IgD-negative memory B cell (primary cell): ENCODE measurements at regions not wholly inside any gene's neighbourhood (a gene's known extent, or its start where the extent isn't known, plus 50 kb on each side); places are given as distances from the start of the nearest gene placed in this dataset.
A peak's percentile ranks its signal among the peaks of the same experiment; 100 is the strongest.
"Not testable (repeated sequence)": the region's sequence is repeated elsewhere in the genome, so short reads cannot be mapped to it uniquely, and the experiment has no call there.

Experiments
- H3K27ac Mint-ChIP-seq, 3 donors: one replicate each; pipeline ENCODE4 v1.8.0; 2020 to 2022; ENCODE audit warnings: mild to moderate bottlenecking in 3 of 3, mixed read lengths in 3 of 3, moderate library complexity in 1 of 3
- H3K27me3 Mint-ChIP-seq: one replicate; pipeline ENCODE4 v1.8.0; 2021; ENCODE audit warnings: mixed read lengths
- H3K36me3 Mint-ChIP-seq: one replicate; pipeline ENCODE4 v1.8.0; 2020; ENCODE audit warnings: mild to moderate bottlenecking, mixed read lengths
- H3K4me1 Mint-ChIP-seq, 3 donors: one replicate each; pipeline ENCODE4 v1.8.0; 2020 to 2022; ENCODE audit warnings: mixed read lengths in 3 of 3, mild to moderate bottlenecking in 1 of 3
- H3K4me3 Mint-ChIP-seq, 4 donors: one replicate each; pipeline ENCODE4 v1.8.0; 2020 to 2022; ENCODE audit warnings: mild to moderate bottlenecking in 4 of 4, mixed read lengths in 4 of 4, moderate library complexity in 3 of 4
- H3K9me3 Mint-ChIP-seq, 3 donors: one replicate each; pipeline ENCODE4 v1.8.0; 2020 to 2021; ENCODE audit warnings: mixed read lengths in 3 of 3, mild to moderate bottlenecking in 1 of 3

DNA sequence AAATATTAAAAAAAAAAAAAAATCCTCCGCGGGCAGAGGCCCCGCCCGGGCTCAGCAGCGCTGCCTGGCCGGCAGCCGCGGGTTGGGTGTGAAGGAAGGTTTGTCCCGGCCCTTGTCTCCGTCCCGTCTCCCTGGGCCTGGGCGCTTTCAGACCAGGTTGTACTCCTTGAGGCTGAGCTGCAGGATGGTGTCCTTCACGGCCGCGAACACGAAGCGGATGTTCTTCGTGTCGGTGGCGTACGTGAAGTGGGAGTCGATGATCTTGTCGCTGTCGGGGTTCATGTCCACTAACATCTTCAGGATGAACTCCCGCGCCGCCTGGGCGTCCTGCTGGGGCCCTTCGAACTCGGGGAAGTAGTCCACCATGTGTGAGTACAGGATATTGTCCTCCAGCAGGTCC, 123.7 kb upstream of the KCTD7 start:
- peaks cover 0 to 2% (median 0%) of the 10 kb centered on the region in 3 donors for H3K4me1 Mint-ChIP-seq
- no peaks in the 10 kb centered on the region for H3K9me3 Mint-ChIP-seq
- no peak overlapping the region for H3K4me3 Mint-ChIP-seq
- peaks cover 18% of the 10 kb centered on the region for H3K27me3 Mint-ChIP-seq
- no peak overlapping the region for H3K27ac Mint-ChIP-seq
- no peaks in the 10 kb centered on the region for H3K36me3 Mint-ChIP-seq

GRCh38 chr7:66505531-66506451, 122.9 kb upstream of the KCTD7 start:
- no peaks in the 10 kb centered on the region for H3K36me3 Mint-ChIP-seq
- no peak overlapping the region for H3K27ac Mint-ChIP-seq
- H3K9me3 Mint-ChIP-seq: no peaks in the 10 kb centered on the region
- peaks cover 18% of the 10 kb centered on the region for H3K27me3 Mint-ChIP-seq
- H3K4me1 Mint-ChIP-seq: no peaks in the 10 kb centered on the region
- no peak overlapping the region for H3K4me3 Mint-ChIP-seq

- not testable (repeated sequence) for H3K27ac Mint-ChIP-seq, H3K36me3 Mint-ChIP-seq, H3K9me3 Mint-ChIP-seq, H3K4me1 Mint-ChIP-seq
- peaks cover 18% of the 10 kb centered on the region for H3K27me3 Mint-ChIP-seq
- H3K4me3 Mint-ChIP-seq: peak overlapping the region in 2 of 4 donors; percentile 17 to 52
Measured at GRCh38 chr7:66506703-66507102, 122.0 kb upstream of the KCTD7 start.

DNA sequence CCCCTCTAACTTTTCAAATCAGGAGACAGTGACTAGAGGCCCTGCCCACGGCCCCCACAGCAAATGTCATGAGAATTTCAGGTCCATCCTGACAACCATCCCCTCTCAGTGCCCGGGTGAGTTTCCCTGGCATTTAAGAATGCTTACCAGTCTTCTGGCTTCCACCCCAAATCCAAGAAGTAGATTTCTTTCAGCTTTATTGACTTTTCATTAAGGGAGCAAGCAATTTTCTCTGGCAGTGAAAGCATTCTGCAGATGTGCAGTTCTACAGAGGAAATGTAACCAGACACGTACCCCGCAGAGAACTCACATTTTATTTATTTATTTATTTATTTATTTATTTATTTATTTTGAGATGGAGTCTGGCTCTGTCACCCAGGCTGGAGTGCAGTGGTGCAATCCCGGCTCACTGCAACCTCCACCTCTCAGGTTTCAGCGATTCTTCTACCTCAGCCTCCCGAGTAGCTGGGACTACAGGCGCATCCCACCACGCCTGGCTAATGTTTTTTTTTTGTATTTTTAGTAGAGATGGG, 120.9 kb upstream of the KCTD7 start:
- peak overlapping the region in 2 of 4 donors; percentile 27 to 38 for H3K4me3 Mint-ChIP-seq
- H3K27me3 Mint-ChIP-seq: peaks cover 20% of the 10 kb centered on the region
- H3K9me3 Mint-ChIP-seq: no peaks in the 10 kb centered on the region
- H3K27ac Mint-ChIP-seq: no peak overlapping the region
- H3K36me3 Mint-ChIP-seq: no peaks in the 10 kb centered on the region
- no peaks in the 10 kb centered on the region for H3K4me1 Mint-ChIP-seq

DNA sequence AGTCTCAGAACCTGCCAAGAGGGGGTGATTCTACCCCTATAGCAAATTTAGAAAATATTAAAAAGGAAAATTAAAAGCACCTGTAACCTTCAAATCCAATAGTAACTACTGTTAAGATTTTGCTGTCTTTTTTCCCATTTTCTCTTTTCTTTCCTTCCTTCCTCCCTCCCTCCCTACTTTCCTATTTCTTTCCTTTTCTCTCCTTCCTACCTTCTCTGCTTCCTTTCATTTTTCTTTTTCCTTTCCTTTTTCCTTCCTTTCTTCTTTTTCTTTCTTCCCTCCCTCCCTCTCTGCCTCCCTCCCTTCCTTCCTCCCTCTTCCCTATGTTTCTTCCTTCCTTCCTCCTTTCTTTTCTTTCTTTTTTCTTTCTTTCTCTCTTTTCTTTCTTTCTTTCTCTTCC, 120.2 kb upstream of the KCTD7 start:
- H3K4me3 Mint-ChIP-seq: peak overlapping the region in 1 of 4 donors; percentile 5
- H3K4me1 Mint-ChIP-seq: no peaks in the 10 kb centered on the region
- no peaks in the 10 kb centered on the region for H3K9me3 Mint-ChIP-seq
- H3K36me3 Mint-ChIP-seq: no peaks in the 10 kb centered on the region
- no peak overlapping the region for H3K27ac Mint-ChIP-seq
- H3K27me3 Mint-ChIP-seq: peaks cover 20% of the 10 kb centered on the region

DNA sequence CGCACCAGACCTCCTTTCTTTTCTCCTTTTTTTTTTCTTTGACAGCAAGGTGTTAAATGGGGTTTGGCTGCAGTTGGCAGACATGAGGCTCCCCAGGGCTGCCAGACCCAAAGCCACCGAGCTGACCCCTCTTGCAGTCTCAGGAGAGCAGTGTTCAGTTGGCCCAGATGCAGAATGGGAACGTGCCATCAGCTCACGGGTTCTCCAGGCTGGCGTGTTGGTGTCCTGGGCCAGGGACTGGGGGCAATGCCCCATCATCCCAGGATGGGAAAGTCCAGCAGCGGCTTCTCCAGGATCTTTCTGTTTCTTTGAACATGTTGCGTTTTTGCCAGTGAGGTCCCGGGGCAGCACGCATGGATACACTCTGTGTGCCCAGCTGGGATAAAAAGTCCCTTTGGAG, 114.6 kb upstream of the KCTD7 start:
- H3K9me3 Mint-ChIP-seq: no peaks in the 10 kb centered on the region
- peaks cover 2% of the 10 kb centered on the region for H3K27me3 Mint-ChIP-seq

DNA sequence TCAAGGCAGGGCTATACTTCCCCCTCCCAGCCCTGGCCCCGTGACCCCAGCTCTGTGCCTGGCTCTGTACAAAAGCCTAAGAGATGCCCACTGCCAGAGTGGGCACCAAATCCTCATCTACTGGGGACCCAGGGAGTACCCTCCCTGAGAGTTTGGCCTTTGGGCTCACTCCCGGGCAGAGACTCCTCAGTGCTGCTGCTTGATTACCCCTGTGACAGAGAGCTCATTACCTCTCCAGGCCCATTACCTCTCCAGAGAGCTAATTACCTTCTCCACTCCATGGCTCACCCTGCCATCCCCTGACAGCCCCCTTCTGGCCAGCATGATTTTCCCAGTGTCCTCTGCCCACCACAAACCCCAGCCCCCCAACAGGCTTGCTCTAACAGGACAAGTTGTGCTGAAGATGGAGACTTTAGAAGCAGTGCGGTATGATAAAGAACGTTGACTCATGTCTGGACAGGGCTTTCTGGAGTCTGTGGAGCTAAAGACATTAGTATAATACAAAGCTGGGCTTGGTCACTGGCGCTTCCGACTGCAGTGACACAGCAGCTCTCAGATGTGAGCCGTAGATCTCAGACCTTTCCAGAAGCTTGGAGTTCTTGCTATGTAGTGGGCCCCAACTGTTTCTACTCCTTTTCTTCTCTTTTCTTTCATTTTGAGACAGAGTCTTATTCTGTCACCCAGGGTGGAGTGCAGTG, 111.3 kb upstream of the KCTD7 start:
- Mint-ChIP-seq H3K36me3 (no peaks in the 10 kb centered on the region), H3K4me3 (peak overlapping the region in 1 of 4 donors; percentile 51), H3K27ac (no peak overlapping the region), H3K27me3 (peaks cover 2% of the 10 kb centered on the region), H3K4me1 (no peaks in the 10 kb centered on the region), H3K9me3 (no peaks in the 10 kb centered on the region)

More for the DNA sequence above, 114.6 kb upstream of the KCTD7 start:
- H3K4me1 Mint-ChIP-seq: no peaks in the 10 kb centered on the region
- H3K27ac Mint-ChIP-seq: no peak overlapping the region
- H3K4me3 Mint-ChIP-seq: no peak overlapping the region
- H3K36me3 Mint-ChIP-seq: no peaks in the 10 kb centered on the region

DNA sequence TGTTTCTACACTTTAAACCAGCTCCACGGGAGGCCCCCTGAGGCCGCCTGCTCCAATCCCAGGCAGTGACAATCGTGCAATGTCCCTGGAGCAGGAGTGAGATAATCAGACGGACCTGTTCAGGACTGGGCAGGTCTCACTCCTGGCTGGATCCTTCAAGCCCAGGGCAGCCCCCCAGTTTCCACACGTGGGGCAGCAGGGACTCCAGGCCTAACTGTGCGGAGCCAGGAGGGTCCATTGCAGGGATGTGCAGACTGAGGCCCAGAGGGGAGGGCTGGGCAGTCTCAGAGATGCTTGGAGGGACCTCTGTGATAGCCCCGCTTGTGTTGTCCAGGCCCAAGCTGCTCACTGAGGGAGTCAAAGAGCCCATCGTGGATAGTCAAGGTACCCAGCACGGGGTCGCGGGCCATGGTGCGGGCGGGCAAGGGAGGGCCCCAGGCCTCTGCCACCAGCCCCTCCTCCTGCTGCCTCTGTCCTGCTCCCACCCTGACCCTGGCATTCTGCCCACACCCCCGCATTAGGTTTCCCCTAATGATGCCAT, 110.5 kb upstream of the KCTD7 start:
- H3K27me3 Mint-ChIP-seq: no peaks in the 10 kb centered on the region
- no peaks in the 10 kb centered on the region for H3K36me3 Mint-ChIP-seq
- no peaks in the 10 kb centered on the region for H3K9me3 Mint-ChIP-seq
- no peaks in the 10 kb centered on the region for H3K4me1 Mint-ChIP-seq
- no peak overlapping the region for H3K27ac Mint-ChIP-seq
- H3K4me3 Mint-ChIP-seq: no peak overlapping the region

- H3K27me3 Mint-ChIP-seq: no peaks in the 10 kb centered on the region
- H3K36me3 Mint-ChIP-seq: no peaks in the 10 kb centered on the region
- H3K9me3 Mint-ChIP-seq: no peaks in the 10 kb centered on the region
- H3K4me1 Mint-ChIP-seq: no peaks in the 10 kb centered on the region
- H3K27ac Mint-ChIP-seq: no peak overlapping the region
- no peak overlapping the region for H3K4me3 Mint-ChIP-seq
Measured at GRCh38 chr7:66521675-66522074, 107.0 kb upstream of the KCTD7 start.

- Mint-ChIP-seq H3K9me3 (no peaks in the 10 kb centered on the region), H3K27ac (no peak overlapping the region), H3K36me3 (no peaks in the 10 kb centered on the region), H3K4me3 (no peak overlapping the region), H3K27me3 (no peaks in the 10 kb centered on the region), H3K4me1 (no peaks in the 10 kb centered on the region)
Measured at GRCh38 chr7:66522518-66522917, 106.2 kb upstream of the KCTD7 start.

- Mint-ChIP-seq H3K4me1 (no peaks in the 10 kb centered on the region), H3K27me3 (no peaks in the 10 kb centered on the region), H3K27ac (no peak overlapping the region), H3K9me3 (no peaks in the 10 kb centered on the region), H3K4me3 (no peak overlapping the region), H3K36me3 (no peaks in the 10 kb centered on the region)
Measured at GRCh38 chr7:66523409-66523808, 105.3 kb upstream of the KCTD7 start.

DNA sequence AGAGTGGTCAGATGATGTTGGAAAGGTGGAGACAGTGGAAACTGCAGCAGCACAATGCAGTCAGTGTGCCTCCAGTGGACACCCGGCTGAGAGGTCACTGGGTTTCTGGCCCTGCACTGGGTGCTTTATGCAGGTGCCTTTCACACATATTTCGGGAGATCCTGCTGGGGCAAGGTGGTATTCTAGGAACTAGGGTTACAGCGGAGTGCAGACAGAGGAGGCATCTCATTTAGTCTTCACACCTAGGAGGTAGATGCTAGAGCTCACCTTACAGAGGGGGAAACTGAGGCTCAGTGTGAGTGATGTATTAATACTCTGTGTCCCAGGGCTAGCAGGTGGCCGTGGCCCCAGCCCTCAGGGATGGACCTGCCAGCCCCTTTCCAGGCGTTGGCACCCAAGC, 103.9 kb upstream of the KCTD7 start:
- no peaks in the 10 kb centered on the region for H3K27me3 Mint-ChIP-seq
- H3K36me3 Mint-ChIP-seq: no peaks in the 10 kb centered on the region
- H3K9me3 Mint-ChIP-seq: no peaks in the 10 kb centered on the region
- no peak overlapping the region for H3K27ac Mint-ChIP-seq
- no peak overlapping the region for H3K4me3 Mint-ChIP-seq
- no peaks in the 10 kb centered on the region for H3K4me1 Mint-ChIP-seq

DNA sequence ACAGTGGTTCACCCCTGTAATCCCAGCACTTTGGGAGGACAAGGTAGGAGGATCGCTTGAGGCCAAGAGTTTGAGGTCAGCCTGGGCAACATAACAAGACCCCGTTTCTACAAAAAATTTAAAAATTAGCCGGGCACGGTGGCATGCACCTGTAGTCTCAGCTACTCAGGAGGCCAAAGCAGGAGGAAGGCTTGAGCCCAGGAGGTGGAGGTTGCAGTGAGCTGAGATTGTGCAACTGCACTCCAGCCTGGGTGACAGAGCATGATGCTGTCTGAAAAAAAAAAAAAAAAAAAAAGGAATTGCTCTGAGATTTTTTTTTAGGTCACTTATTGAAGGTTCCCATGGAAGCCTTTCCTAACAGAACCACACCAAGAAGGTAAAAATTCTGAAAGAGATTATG, 101.9 kb upstream of the KCTD7 start:
- not testable (repeated sequence) for H3K36me3 Mint-ChIP-seq, H3K9me3 Mint-ChIP-seq, H3K4me1 Mint-ChIP-seq, H3K27ac Mint-ChIP-seq, H3K4me3 Mint-ChIP-seq, H3K27me3 Mint-ChIP-seq

DNA sequence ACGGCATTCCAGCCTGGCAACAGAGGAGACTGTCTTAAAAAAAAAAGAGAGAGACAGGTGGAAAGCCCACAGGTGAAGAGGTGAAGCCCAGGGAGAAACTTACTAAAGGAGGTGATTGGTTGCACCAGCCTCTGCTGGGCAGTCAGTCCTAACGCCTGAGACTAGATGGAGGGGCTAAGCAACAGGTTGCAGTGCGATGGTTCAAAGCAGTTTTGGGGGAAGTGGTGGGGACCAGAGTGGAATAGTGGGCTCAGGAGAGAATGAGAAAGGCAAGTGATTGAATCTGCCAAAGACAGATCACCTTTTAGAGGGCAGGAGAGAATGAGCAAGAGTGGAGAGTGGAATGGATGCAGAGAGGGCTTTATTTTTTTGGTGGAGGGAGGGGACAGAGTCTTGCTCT, 100.0 kb upstream of the KCTD7 start:
- H3K27ac Mint-ChIP-seq: no peak overlapping the region
- no peaks in the 10 kb centered on the region for H3K9me3 Mint-ChIP-seq
- H3K4me1 Mint-ChIP-seq: peaks cover 0 to 1% (median 0%) of the 10 kb centered on the region in 3 donors
- no peak overlapping the region for H3K4me3 Mint-ChIP-seq
- no peaks in the 10 kb centered on the region for H3K36me3 Mint-ChIP-seq
- H3K27me3 Mint-ChIP-seq: no peaks in the 10 kb centered on the region

GRCh38 chr7:66529883-66530610, 98.6 kb upstream of the KCTD7 start:
- no peak overlapping the region for H3K4me3 Mint-ChIP-seq
- H3K27ac Mint-ChIP-seq: peak overlapping the region in 1 of 3 donors; percentile 59
- no peaks in the 10 kb centered on the region for H3K27me3 Mint-ChIP-seq
- H3K36me3 Mint-ChIP-seq: no peaks in the 10 kb centered on the region
- H3K4me1 Mint-ChIP-seq: peaks cover 0 to 1% (median 0%) of the 10 kb centered on the region in 3 donors
- no peaks in the 10 kb centered on the region for H3K9me3 Mint-ChIP-seq
